IMR-90 (cell line): ENCODE measurements at regions not wholly inside any gene's neighbourhood (a gene's known extent, or its start where the extent isn't known, plus 50 kb on each side); places are given as distances from the start of the nearest gene placed in this dataset.

Source experiments
- ATAC-seq: fragments of 200-7000 bp; cut with Tn5 transposase; 2 replicates; pipeline ENCODE4 v1.9.1; 2020; ENCODE audit warnings: low read depth, mild to moderate bottlenecking, moderate library complexity
- BruUV-seq: library from RNA; stranded (reverse); fragments of 400-500 nt; replicated peaks from 2 replicates; lab custom pipeline; 2021; lab: Mats Ljungman, UMichigan
- CTCF ChIA-PET: fragments of 300-600 bp; formaldehyde crosslinking; extraction: SDS; loops from one replicate; lab custom pipeline; 2021; ENCODE audit warnings: antibody characterized with exemption; lab: Yijun Ruan, JAX
- POLR2A ChIA-PET: fragments of 300-600 bp; sonication (Branson Sonifier 250); formaldehyde crosslinking; loops from one replicate; lab custom pipeline; 2022; ENCODE audit warnings: antibody characterized with exemption; ENCODE audit not compliant: unreplicated experiment; lab: Charles Lee
- DNase-seq: peaks from one replicate; pipeline ENCODE4 v3.0.0; 2013
- H2AFZ ChIP-seq: replicated peaks from 2 replicates; pipeline ENCODE3; 2013; ENCODE audit warnings: low read length, mild to moderate bottlenecking; ENCODE audit not compliant: poor library complexity
- H2AK5ac ChIP-seq: 2 replicates; pipeline ENCODE4 v1.6.1; 2013; ENCODE audit warnings: low read depth, low read length, inconsistent platforms
- H2AK9ac ChIP-seq: replicated peaks from 2 replicates; pipeline ENCODE3; 2013; ENCODE audit warnings: mild to moderate bottlenecking, low read depth, low read length, moderate library complexity; ENCODE audit not compliant: poor library complexity
- H2BK120ac ChIP-seq: 2 replicates; pipeline ENCODE4 v1.6.1; 2013; ENCODE audit warnings: low read depth, low read length, inconsistent platforms
- H2BK15ac ChIP-seq: 3 replicates; pipeline ENCODE4 v1.6.1; 2013; ENCODE audit warnings: low read depth, low read length, inconsistent platforms
- H2BK20ac ChIP-seq: 2 replicates; pipeline ENCODE4 v1.6.1; 2013; ENCODE audit warnings: low read depth, mild to moderate bottlenecking, inconsistent platforms, low read length, moderate library complexity
- H2BK5ac ChIP-seq: 2 replicates; pipeline ENCODE4 v1.6.1; 2013; ENCODE audit warnings: mild to moderate bottlenecking, low read depth, low read length, inconsistent platforms; ENCODE audit not compliant: poor library complexity, severe bottlenecking
- H3K14ac ChIP-seq: replicated peaks from 2 replicates; pipeline ENCODE4 v1.6.1; 2013; ENCODE audit warnings: low read depth, low read length, inconsistent platforms
- H3K18ac ChIP-seq: 2 replicates; pipeline ENCODE4 v1.6.1; 2013; ENCODE audit warnings: low read depth, low read length, control low read depth
- H3K23ac ChIP-seq: 2 replicates; pipeline ENCODE4 v1.6.1; 2013; ENCODE audit warnings: low read depth, low read length, inconsistent platforms
- H3K27ac ChIP-seq: 2 replicates; pipeline ENCODE4 v1.5.1; 2013; ENCODE audit warnings: mild to moderate bottlenecking, control low read depth, low read length; ENCODE audit not compliant: insufficient read depth
- H3K27me3 ChIP-seq: 2 replicates; pipeline ENCODE4 v1.6.1; 2013; ENCODE audit warnings: low read length; ENCODE audit not compliant: control insufficient read depth, insufficient read depth
- H3K36me3 ChIP-seq: 2 replicates; pipeline ENCODE4 v1.6.1; 2013; ENCODE audit warnings: low read length, mixed read lengths; ENCODE audit not compliant: control insufficient read depth, insufficient read depth
- H3K4ac ChIP-seq: 2 replicates; pipeline ENCODE4 v1.6.1; 2013; ENCODE audit warnings: low read depth, low read length, inconsistent platforms
- H3K4me1 ChIP-seq: 2 replicates; pipeline ENCODE4 v1.6.1; 2013; ENCODE audit warnings: low read length, mixed read lengths; ENCODE audit not compliant: control insufficient read depth, insufficient read depth
- H3K4me2 ChIP-seq: 2 replicates; pipeline ENCODE4 v1.6.1; 2013; ENCODE audit warnings: low read depth, mild to moderate bottlenecking, control low read depth, low read length, moderate library complexity
- H3K4me3 ChIP-seq: 2 replicates; pipeline ENCODE4 v1.5.1; 2013; ENCODE audit warnings: low read depth, mild to moderate bottlenecking, control low read depth, low read length, moderate library complexity; ENCODE audit not compliant: insufficient read depth
- H3K56ac ChIP-seq: 2 replicates; pipeline ENCODE4 v1.6.1; 2013; ENCODE audit warnings: low read length, inconsistent platforms; ENCODE audit not compliant: insufficient read depth; ENCODE audit errors: extremely low read depth
- H3K79me1 ChIP-seq, 2 experiments: 2 replicates each; pipeline ENCODE4 v1.6.1; 2013; ENCODE audit warnings: low read length in 2 of 2, inconsistent platforms in 1 of 2, low read depth in 1 of 2
- H3K9ac ChIP-seq: 2 replicates; pipeline ENCODE4 v1.6.1; 2013; ENCODE audit warnings: low read depth, low read length, control low read depth
- H3K9me1 ChIP-seq: 2 replicates; pipeline ENCODE4 v1.6.1; 2013; ENCODE audit warnings: low read length, inconsistent platforms; ENCODE audit not compliant: insufficient read depth
- H3K9me3 ChIP-seq: 2 replicates; pipeline ENCODE4 v1.6.1; 2013; ENCODE audit warnings: low read length; ENCODE audit not compliant: control insufficient read depth, insufficient read depth
- H4K20me1 ChIP-seq: 2 replicates; pipeline ENCODE4 v1.6.1; 2013; ENCODE audit warnings: low read length, inconsistent platforms; ENCODE audit not compliant: insufficient read depth
- H4K5ac ChIP-seq: 2 replicates; pipeline ENCODE4 v1.6.1; 2013; ENCODE audit warnings: mild to moderate bottlenecking, low read depth, low read length, control low read depth
- H4K8ac ChIP-seq, 2 experiments: 2 replicates each; pipeline ENCODE4 v1.6.1; 2013; ENCODE audit warnings: low read depth in 2 of 2, low read length in 2 of 2, control low read depth in 1 of 2, inconsistent platforms in 1 of 2
- H4K91ac ChIP-seq: 2 replicates; pipeline ENCODE4 v1.6.1; 2013; ENCODE audit warnings: low read depth, low read length, inconsistent platforms; ENCODE audit not compliant: insufficient read depth
- BHLHE40 ChIP-seq: fragments of 150-350 bp; IDR thresholded peaks from 2 replicates; pipeline ENCODE4 v1.6.1; 2016; ENCODE audit warnings: mild to moderate bottlenecking, low read depth, low read length
- CEBPB ChIP-seq: IDR thresholded peaks from 2 replicates; pipeline ENCODE4 v1.6.1; 2012; ENCODE audit warnings: low read depth, low read length, improper control_type of control experiment
- WGBS, 2 experiments: methylation state at CpG; one replicate each; pipeline versions ENCODE4 v1.1.5 to v1.1.7; 2013; ENCODE audit warnings: missing lambda C conversion rate in 2 of 2; ENCODE audit not compliant: insufficient read length in 1 of 2; ENCODE audit errors: extremely low coverage in 2 of 2; 5-methylcytosine and 5-hydroxymethylcytosine counted together
- dilution Hi-C: fragments of 300-500 bp; cut with HindIII; formaldehyde crosslinking; loops from one replicate; pipeline ENCODE4 v1.14.3; 2018; ENCODE audit warnings: low sequenced_read_pairs; ENCODE audit not compliant: unreplicated experiment
- in situ Hi-C: fragments of 300-500 bp; cut with MboI; formaldehyde crosslinking; loops from 3 replicates; pipeline ENCODE4 v1.14.3; 2019; ENCODE audit warnings: low sequenced_read_pairs, inconsistent platforms, mixed read lengths
- intact Hi-C: fragments of 100-400 bp; cut with micrococcal nuclease; formaldehyde crosslinking; loops from 2 replicates; pipeline ENCODE4 v1.10.0; 2022

GRCh38 chr2:52956118-52956517, 811.5 kb upstream of the CHAC2 start:
- Histone ChIP-seq H2BK15ac (no peak overlapping the region), H3K27me3 (no peaks in the 10 kb centered on the region), H3K23ac (no peak overlapping the region), H4K20me1 (no peaks in the 10 kb centered on the region), H2AK5ac (no peak overlapping the region), H2AFZ (no peak overlapping the region), H3K4ac (no peak overlapping the region), H3K36me3 (no peaks in the 10 kb centered on the region), H3K4me2 (no peak overlapping the region), H3K18ac (no peak overlapping the region), H2BK120ac (no peak overlapping the region), H3K4me1 (no peaks in the 10 kb centered on the region), H2BK5ac (no peak overlapping the region), H4K8ac (no peak overlapping the region), H3K27ac (no peak overlapping the region), H3K14ac (no peak overlapping the region), H4K5ac (no peak overlapping the region), H3K79me1 (no peaks in the 10 kb centered on the region), H3K9me1 (no peaks in the 10 kb centered on the region), H3K4me3 (no peak overlapping the region), H3K9ac (no peak overlapping the region), H3K56ac (no peak overlapping the region), H2AK9ac (no peak overlapping the region), H4K91ac (no peak overlapping the region), H2BK20ac (no peak overlapping the region), H3K9me3 (no peaks in the 10 kb centered on the region)
- no TSS peak for BruUV-seq
- in situ Hi-C loops (no loop called here), dilution Hi-C loops (no loop called here), intact Hi-C loops (no loop called here)
- no CpG with 5 or more reads among the region's 4 CpGs for WGBS, 2 experiments
- ChIA-PET POLR2A (no interaction called here), CTCF (no interaction called here)
- no peak for DNase-seq
- no peak for ATAC-seq
- TF ChIP-seq CEBPB (peak; percentile 46; the same call in 1 of the 2 replicates), BHLHE40 (no peak)
